GF-D8 (cell line): ENCODE measurements at regions not wholly inside any gene's neighbourhood (a gene's known extent, or its start where the extent isn't known, plus 50 kb on each side); places are given as distances from the start of the nearest gene placed in this dataset.

Source experiments
- DNase-seq: peaks from one replicate; lab custom pipeline; 2025; lab: John Stamatoyannopoulos, UW

DNA sequence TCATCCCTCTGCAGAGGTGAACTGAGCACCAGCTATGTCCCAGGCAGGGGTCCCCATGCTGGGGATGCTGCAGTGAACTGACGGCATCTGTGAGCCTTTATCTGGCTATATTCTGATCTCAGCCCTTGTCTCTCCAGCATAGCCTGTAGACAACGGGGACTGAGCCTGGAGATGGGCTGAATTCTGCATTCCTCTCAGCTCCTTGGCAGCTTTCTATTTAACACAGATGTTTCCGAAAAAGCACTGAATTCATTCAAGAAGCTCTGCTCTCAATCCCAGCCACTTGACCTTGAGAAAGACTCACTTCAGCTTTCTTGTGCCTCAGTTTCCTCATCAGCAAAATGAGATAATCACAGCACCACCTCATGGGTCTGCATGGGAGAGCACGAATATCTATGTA, 204.4 kb upstream of the PMEPA1 start:
- DNase-seq: no peak

GRCh38 chr20:57913156-57913930, 203.5 kb upstream of the PMEPA1 start:
- no peak for DNase-seq

DNA sequence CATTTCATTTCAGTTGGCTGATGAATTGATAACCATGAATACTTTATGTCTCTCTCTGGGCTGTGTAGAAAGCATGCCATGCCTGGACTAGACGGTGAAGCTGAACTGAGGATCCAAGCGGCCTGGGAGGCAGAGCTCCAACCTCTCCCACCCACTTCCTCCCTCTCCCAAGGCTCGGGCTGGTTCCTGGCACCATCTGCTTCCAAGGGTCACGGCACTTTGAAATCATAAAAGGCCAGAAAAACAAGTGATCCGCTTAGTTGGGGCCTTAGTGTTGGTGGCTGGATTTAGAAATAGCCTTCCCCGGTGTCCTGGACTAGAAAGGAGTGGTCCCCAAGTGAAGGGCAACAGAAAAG, 202.4 kb upstream of the PMEPA1 start:
- DNase-seq: no peak

DNA sequence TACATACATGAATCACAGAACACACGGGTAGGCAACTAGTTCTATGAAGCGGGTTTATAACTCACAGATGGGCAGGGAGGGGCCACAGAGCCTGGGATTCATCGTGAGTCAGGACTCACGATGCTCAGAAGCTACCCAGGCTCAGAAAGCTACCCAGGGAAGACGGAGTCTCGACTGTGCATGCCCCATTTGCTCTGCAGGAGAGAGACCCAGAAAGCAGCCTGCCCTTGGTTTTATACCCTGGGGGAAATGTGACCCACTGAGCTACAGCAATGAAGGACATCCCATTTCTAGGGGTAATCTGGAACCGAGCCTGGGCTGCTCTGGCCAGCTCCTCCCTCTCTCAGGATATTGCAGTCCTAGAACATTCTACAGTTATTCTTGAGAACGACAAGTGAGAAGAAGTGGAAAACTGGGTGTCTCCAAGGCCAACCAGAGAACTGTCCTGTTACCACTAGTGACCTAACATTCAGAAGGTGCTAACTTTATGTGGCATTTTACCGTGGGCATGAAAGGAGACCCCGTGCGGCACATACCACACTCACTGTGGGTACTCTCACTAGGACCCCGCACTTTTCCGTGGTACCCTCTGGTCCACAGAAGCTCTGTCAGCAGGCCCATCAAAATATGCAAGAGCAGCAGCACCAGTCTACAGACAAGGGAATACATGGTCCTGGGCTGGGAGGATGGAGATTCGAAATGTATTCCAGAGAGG, 201.9 kb upstream of the PMEPA1 start:
- DNase-seq: no peak

GRCh38 chr20:57910716-57911115, 200.9 kb upstream of the PMEPA1 start:
- DNase-seq: no peak

DNA sequence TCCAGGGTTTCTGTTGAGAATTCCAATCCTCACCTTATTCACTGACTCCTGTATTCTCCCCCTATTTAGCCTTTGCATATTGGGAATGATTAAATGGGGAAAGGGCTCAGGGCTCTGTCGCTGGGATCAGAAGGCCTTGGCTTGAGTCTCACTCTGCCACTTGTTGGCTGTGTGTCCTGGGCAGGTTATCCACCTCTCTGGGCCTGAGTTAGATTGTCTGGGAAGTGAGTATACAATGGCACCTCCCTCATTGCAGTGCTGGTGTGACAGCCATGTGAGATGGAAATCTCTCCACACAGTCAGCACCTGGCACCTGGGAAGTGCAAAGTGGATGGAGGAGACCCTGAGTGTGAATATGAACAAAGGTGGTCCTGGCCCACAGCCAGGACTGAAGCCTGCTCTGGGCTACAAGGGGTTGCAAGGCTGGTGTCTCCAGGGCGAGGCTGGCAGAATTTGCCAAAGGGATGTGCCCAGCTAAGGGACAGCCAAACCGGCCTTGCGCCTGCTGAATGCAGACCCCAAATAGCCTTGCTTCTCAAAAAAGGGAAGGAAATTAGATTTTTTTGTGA, 200.0 kb upstream of the PMEPA1 start:
- no peak for DNase-seq

- DNase-seq: no peak
Measured at GRCh38 chr20:57908704-57909630, 199.2 kb upstream of the PMEPA1 start.

DNA sequence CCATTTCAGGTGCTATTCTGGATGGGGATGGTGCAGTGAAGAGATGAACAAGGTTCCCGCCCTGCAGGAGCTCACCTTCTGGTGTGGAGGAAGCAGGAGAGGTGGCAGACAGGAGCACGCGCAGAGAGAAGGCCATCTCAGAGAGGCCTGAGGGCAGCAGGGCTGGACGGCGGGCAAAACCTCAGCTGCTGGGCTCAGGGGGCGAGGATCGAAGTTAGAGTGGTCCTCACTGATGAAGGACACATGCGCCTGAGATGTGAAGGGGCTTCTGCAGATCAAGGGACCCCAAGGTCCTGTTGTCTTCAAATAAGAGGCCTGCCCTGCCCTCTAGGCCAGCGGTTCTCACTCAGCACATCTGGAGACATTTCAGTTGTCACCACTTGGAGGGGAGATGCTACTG, 198.4 kb upstream of the PMEPA1 start:
- no peak for DNase-seq

GRCh38 chr20:57907131-57908000, 197.6 kb upstream of the PMEPA1 start:
- no peak for DNase-seq

DNA sequence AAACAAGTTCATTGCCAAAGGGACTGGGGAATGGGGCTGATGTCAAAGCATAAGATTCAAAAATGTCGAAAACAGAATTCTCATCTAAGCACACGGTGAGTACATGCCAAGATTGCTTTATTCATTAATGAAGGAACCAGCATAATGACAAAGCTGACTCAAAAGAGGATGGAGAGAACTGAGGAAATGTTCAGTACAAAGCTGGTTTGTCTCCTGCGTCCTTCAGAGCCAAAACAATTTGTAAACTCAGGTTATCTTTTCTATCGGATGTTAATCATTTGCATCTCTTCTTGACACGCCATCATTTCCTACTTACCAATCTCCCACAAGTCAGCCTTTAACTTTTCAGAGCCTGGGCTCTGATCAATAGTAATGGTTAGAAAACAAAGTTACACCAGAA, 195.6 kb upstream of the PMEPA1 start:
- no peak for DNase-seq

DNA sequence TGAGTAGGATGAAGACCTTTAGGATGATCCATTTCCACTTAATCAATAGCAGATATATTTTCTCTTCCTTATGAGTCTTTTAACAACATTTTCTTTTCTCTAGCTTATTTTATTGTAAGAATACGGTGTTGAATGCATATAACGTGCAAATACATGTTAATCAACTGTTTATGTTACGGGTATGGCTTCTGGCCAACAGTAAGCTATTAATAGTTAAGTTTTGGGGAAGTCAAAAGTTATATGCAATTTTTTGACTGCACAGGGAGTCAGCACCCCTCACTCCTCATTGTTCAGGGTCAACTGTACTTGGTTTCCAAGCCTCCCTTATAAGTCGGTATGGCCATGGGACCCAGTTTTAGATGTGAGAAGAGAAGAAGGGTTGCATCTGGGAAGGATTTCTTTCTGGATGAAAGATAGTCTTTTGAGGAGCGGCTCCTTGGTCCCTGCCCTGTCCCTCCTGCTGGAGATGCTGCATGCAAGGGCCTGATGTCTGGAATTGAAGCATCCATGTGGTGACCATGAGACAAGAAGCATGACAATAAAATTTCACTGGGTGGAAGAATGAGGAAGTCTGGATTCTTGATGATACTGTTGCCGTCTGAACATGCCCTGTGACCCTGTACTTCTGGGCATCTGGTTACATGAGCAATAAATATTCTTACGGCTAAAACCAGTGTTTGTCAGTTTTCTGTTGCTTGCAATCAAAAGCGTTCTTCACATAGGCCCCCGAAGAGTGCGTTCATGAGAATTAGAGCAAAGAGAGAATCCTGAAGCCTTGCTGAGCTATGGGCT, 194.7 kb upstream of the PMEPA1 start:
- DNase-seq: no peak

DNA sequence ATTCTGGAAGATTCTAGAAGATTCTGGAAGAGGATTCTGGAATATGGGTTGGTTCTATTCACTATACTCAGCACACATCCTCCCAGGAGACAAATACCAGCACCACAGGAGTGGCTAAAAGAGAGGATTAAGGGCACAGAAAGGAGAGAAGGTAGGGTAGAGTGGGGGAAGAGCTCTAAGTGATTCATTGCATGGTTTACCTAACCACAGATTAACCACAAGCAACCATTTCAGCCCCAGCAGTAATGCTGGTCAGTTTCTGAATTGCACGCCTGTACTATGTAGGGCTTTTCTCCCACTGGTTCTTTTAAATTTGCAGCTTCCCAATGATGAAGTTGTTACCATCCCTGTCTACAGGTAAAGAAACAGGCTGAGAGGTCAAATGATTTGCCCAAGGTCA, 192.7 kb upstream of the PMEPA1 start:
- DNase-seq: no peak

DNA sequence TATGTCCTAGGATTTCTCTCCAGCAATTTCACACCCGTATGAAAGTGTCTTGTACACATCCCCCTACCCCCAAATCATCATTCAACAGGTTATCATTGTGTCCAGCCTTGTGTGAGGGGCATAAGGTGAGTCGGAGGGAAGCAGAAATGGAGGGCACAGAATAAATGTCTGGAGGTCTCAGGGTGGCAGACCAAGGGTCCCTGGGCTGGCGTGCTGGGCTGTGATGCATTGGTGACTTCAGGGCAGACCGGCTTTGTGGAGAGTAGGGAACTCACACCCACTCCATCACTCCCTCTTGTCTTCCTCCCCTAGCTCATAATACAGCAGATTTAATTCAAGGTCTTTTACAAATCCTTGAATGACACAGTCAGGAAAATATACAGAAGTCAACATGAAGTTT, 191.7 kb upstream of the PMEPA1 start:
- DNase-seq: no peak

- DNase-seq: no peak
Measured at GRCh38 chr20:57900226-57900905, 190.6 kb upstream of the PMEPA1 start.

DNA sequence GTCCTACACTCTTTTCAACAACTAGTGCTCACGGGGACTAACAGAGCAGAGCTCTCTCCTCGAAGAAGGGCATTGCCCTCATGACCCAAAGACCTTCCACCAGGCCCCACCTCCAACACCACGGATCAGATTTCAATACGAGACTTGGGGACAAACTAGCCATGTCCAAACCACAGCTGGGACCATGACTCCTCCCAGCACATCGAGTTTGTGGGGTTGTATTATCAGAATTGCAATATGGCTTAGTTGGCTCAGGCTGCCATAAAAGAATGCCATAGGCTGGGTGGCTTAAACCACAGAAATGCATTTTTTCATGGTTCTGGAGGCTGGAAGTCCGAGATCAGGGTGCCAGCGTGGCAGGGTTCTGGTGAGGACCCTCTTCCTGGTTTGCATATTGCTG, 189.7 kb upstream of the PMEPA1 start:
- no peak for DNase-seq

DNA sequence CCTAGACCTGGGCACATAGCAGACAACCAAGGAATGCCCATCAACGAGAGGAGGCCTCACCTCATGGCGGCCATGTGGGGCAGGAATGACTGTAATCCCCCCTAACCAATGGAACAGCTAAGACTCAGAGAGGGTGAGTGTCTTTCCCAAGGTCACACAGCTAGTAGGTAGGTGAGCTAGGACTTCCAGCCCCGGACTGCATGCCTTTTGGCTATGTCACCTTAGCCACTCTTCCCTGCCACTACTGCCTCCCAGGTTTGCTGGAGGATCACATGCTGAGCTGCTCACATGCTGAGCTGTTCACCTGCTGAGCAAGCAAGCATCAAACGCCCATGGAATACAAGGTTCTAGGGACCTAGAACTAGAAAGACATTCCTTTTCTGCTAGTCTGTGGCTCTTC, 188.5 kb upstream of the PMEPA1 start:
- DNase-seq: no peak

DNA sequence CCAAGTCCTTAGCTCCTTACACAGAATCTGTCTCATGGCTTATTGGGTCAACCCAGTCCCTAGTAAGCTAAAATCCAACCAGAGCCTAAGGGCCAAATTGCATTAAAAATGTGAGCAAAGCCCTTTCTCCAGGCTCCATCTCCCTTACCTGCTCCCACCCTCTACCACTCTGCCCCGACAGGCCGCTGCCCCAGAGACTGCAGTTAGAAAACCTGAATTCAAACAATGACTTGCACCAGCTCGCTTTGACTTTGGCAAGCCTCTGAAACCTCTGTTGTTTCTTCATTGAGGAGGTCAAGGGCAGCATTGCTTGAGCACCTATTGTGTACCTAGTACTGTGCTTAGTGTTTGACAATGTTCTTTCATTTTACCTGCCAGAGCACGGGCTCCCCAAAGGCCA, 188.1 kb upstream of the PMEPA1 start:
- DNase-seq: no peak

GRCh38 chr20:57897156-57897874, 187.5 kb upstream of the PMEPA1 start:
- no peak for DNase-seq

GRCh38 chr20:57896563-57896962, 186.7 kb upstream of the PMEPA1 start:
- no peak for DNase-seq
